IMR-90 (cell line): ENCODE measurements at regions not wholly inside any gene's neighbourhood (a gene's known extent, or its start where the extent isn't known, plus 50 kb on each side); places are given as distances from the start of the nearest gene placed in this dataset.

Experiments used
- ATAC-seq: fragments of 200-7000 bp; cut with Tn5 transposase; 2 replicates; pipeline ENCODE4 v1.9.1; 2020; ENCODE audit warnings: low read depth, mild to moderate bottlenecking, moderate library complexity
- BruUV-seq: library from RNA; stranded (reverse); fragments of 400-500 nt; replicated peaks from 2 replicates; lab custom pipeline; 2021; lab: Mats Ljungman, UMichigan
- CTCF ChIA-PET: fragments of 300-600 bp; formaldehyde crosslinking; extraction: SDS; loops from one replicate; lab custom pipeline; 2021; ENCODE audit warnings: antibody characterized with exemption; lab: Yijun Ruan, JAX
- POLR2A ChIA-PET: fragments of 300-600 bp; sonication (Branson Sonifier 250); formaldehyde crosslinking; loops from one replicate; lab custom pipeline; 2022; ENCODE audit warnings: antibody characterized with exemption; ENCODE audit not compliant: unreplicated experiment; lab: Charles Lee
- DNase-seq: peaks from one replicate; pipeline ENCODE4 v3.0.0; 2013
- H2AFZ ChIP-seq: replicated peaks from 2 replicates; pipeline ENCODE3; 2013; ENCODE audit warnings: low read length, mild to moderate bottlenecking; ENCODE audit not compliant: poor library complexity
- H2AK5ac ChIP-seq: 2 replicates; pipeline ENCODE4 v1.6.1; 2013; ENCODE audit warnings: low read depth, low read length, inconsistent platforms
- H2AK9ac ChIP-seq: replicated peaks from 2 replicates; pipeline ENCODE3; 2013; ENCODE audit warnings: mild to moderate bottlenecking, low read depth, low read length, moderate library complexity; ENCODE audit not compliant: poor library complexity
- H2BK120ac ChIP-seq: 2 replicates; pipeline ENCODE4 v1.6.1; 2013; ENCODE audit warnings: low read depth, low read length, inconsistent platforms
- H2BK15ac ChIP-seq: 3 replicates; pipeline ENCODE4 v1.6.1; 2013; ENCODE audit warnings: low read depth, low read length, inconsistent platforms
- H2BK20ac ChIP-seq: 2 replicates; pipeline ENCODE4 v1.6.1; 2013; ENCODE audit warnings: low read depth, mild to moderate bottlenecking, inconsistent platforms, low read length, moderate library complexity
- H2BK5ac ChIP-seq: 2 replicates; pipeline ENCODE4 v1.6.1; 2013; ENCODE audit warnings: mild to moderate bottlenecking, low read depth, low read length, inconsistent platforms; ENCODE audit not compliant: poor library complexity, severe bottlenecking
- H3K14ac ChIP-seq: replicated peaks from 2 replicates; pipeline ENCODE4 v1.6.1; 2013; ENCODE audit warnings: low read depth, low read length, inconsistent platforms
- H3K18ac ChIP-seq: 2 replicates; pipeline ENCODE4 v1.6.1; 2013; ENCODE audit warnings: low read depth, low read length, control low read depth
- H3K23ac ChIP-seq: 2 replicates; pipeline ENCODE4 v1.6.1; 2013; ENCODE audit warnings: low read depth, low read length, inconsistent platforms
- H3K27ac ChIP-seq: 2 replicates; pipeline ENCODE4 v1.5.1; 2013; ENCODE audit warnings: mild to moderate bottlenecking, control low read depth, low read length; ENCODE audit not compliant: insufficient read depth
- H3K27me3 ChIP-seq: 2 replicates; pipeline ENCODE4 v1.6.1; 2013; ENCODE audit warnings: low read length; ENCODE audit not compliant: control insufficient read depth, insufficient read depth
- H3K36me3 ChIP-seq: 2 replicates; pipeline ENCODE4 v1.6.1; 2013; ENCODE audit warnings: low read length, mixed read lengths; ENCODE audit not compliant: control insufficient read depth, insufficient read depth
- H3K4ac ChIP-seq: 2 replicates; pipeline ENCODE4 v1.6.1; 2013; ENCODE audit warnings: low read depth, low read length, inconsistent platforms
- H3K4me1 ChIP-seq: 2 replicates; pipeline ENCODE4 v1.6.1; 2013; ENCODE audit warnings: low read length, mixed read lengths; ENCODE audit not compliant: control insufficient read depth, insufficient read depth
- H3K4me2 ChIP-seq: 2 replicates; pipeline ENCODE4 v1.6.1; 2013; ENCODE audit warnings: low read depth, mild to moderate bottlenecking, control low read depth, low read length, moderate library complexity
- H3K4me3 ChIP-seq: 2 replicates; pipeline ENCODE4 v1.5.1; 2013; ENCODE audit warnings: low read depth, mild to moderate bottlenecking, control low read depth, low read length, moderate library complexity; ENCODE audit not compliant: insufficient read depth
- H3K56ac ChIP-seq: 2 replicates; pipeline ENCODE4 v1.6.1; 2013; ENCODE audit warnings: low read length, inconsistent platforms; ENCODE audit not compliant: insufficient read depth; ENCODE audit errors: extremely low read depth
- H3K79me1 ChIP-seq, 2 experiments: 2 replicates each; pipeline ENCODE4 v1.6.1; 2013; ENCODE audit warnings: low read length in 2 of 2, inconsistent platforms in 1 of 2, low read depth in 1 of 2
- H3K9ac ChIP-seq: 2 replicates; pipeline ENCODE4 v1.6.1; 2013; ENCODE audit warnings: low read depth, low read length, control low read depth
- H3K9me1 ChIP-seq: 2 replicates; pipeline ENCODE4 v1.6.1; 2013; ENCODE audit warnings: low read length, inconsistent platforms; ENCODE audit not compliant: insufficient read depth
- H3K9me3 ChIP-seq: 2 replicates; pipeline ENCODE4 v1.6.1; 2013; ENCODE audit warnings: low read length; ENCODE audit not compliant: control insufficient read depth, insufficient read depth
- H4K20me1 ChIP-seq: 2 replicates; pipeline ENCODE4 v1.6.1; 2013; ENCODE audit warnings: low read length, inconsistent platforms; ENCODE audit not compliant: insufficient read depth
- H4K5ac ChIP-seq: 2 replicates; pipeline ENCODE4 v1.6.1; 2013; ENCODE audit warnings: mild to moderate bottlenecking, low read depth, low read length, control low read depth
- H4K8ac ChIP-seq, 2 experiments: 2 replicates each; pipeline ENCODE4 v1.6.1; 2013; ENCODE audit warnings: low read depth in 2 of 2, low read length in 2 of 2, control low read depth in 1 of 2, inconsistent platforms in 1 of 2
- H4K91ac ChIP-seq: 2 replicates; pipeline ENCODE4 v1.6.1; 2013; ENCODE audit warnings: low read depth, low read length, inconsistent platforms; ENCODE audit not compliant: insufficient read depth
- CTCF ChIP-seq: conservative IDR thresholded peaks from 2 replicates; pipeline ENCODE4 v1.5.1; 2012; ENCODE audit warnings: mild to moderate bottlenecking, low read depth, low read length, improper control_type of control experiment
- ELK1 ChIP-seq: fragments of 150-350 bp; IDR thresholded peaks from 2 replicates; pipeline ENCODE4 v1.6.1; 2016; ENCODE audit warnings: low read depth, mild to moderate bottlenecking, low read length, moderate library complexity, borderline replicate concordance
- FOS ChIP-seq: fragments of 150-350 bp; IDR thresholded peaks from 2 replicates; pipeline ENCODE4 v1.6.1; 2016; ENCODE audit warnings: low read depth, low read length
- MAFK ChIP-seq: IDR thresholded peaks from 2 replicates; pipeline ENCODE4 v1.6.1; 2012; ENCODE audit warnings: low read depth, low read length, improper control_type of control experiment
- MAZ ChIP-seq: IDR thresholded peaks from 2 replicates; pipeline ENCODE4 v1.6.1; 2012; ENCODE audit warnings: low read depth, mild to moderate bottlenecking, low read length, improper control_type of control experiment, moderate library complexity, borderline replicate concordance
- MXI1 ChIP-seq: IDR thresholded peaks from 2 replicates; pipeline ENCODE4 v1.6.1; 2012; ENCODE audit warnings: low read depth, mild to moderate bottlenecking, low read length, moderate library complexity, borderline replicate concordance
- NFE2L2 ChIP-seq: fragments of 150-350 bp; IDR thresholded peaks from 2 replicates; pipeline ENCODE4 v1.6.1; 2016; ENCODE audit warnings: low read depth, mild to moderate bottlenecking, low read length
- POLR2A ChIP-seq: IDR thresholded peaks from 2 replicates; pipeline ENCODE4 v1.6.1; 2012; ENCODE audit warnings: mild to moderate bottlenecking, low read depth, low read length
- RAD21 ChIP-seq: IDR thresholded peaks from 2 replicates; pipeline ENCODE4 v1.6.1; 2012; ENCODE audit warnings: low read length, improper control_type of control experiment
- RFX5 ChIP-seq: IDR thresholded peaks from 2 replicates; pipeline ENCODE4 v1.8.0; 2012; ENCODE audit warnings: low read depth, mild to moderate bottlenecking, low read length, moderate library complexity
- SMC3 ChIP-seq: fragments of 150-350 bp; IDR thresholded peaks from 2 replicates; pipeline ENCODE4 v1.6.1; 2016; ENCODE audit warnings: low read depth, mild to moderate bottlenecking, antibody characterized with exemption, low read length, moderate library complexity
- WGBS, 2 experiments: methylation state at CpG; one replicate each; pipeline versions ENCODE4 v1.1.5 to v1.1.7; 2013; ENCODE audit warnings: missing lambda C conversion rate in 2 of 2; ENCODE audit not compliant: insufficient read length in 1 of 2; ENCODE audit errors: extremely low coverage in 2 of 2; 5-methylcytosine and 5-hydroxymethylcytosine counted together
- dilution Hi-C: fragments of 300-500 bp; cut with HindIII; formaldehyde crosslinking; loops from one replicate; pipeline ENCODE4 v1.14.3; 2018; ENCODE audit warnings: low sequenced_read_pairs; ENCODE audit not compliant: unreplicated experiment
- in situ Hi-C: fragments of 300-500 bp; cut with MboI; formaldehyde crosslinking; loops from 3 replicates; pipeline ENCODE4 v1.14.3; 2019; ENCODE audit warnings: low sequenced_read_pairs, inconsistent platforms, mixed read lengths
- intact Hi-C: fragments of 100-400 bp; cut with micrococcal nuclease; formaldehyde crosslinking; loops from 2 replicates; pipeline ENCODE4 v1.10.0; 2022

DNA sequence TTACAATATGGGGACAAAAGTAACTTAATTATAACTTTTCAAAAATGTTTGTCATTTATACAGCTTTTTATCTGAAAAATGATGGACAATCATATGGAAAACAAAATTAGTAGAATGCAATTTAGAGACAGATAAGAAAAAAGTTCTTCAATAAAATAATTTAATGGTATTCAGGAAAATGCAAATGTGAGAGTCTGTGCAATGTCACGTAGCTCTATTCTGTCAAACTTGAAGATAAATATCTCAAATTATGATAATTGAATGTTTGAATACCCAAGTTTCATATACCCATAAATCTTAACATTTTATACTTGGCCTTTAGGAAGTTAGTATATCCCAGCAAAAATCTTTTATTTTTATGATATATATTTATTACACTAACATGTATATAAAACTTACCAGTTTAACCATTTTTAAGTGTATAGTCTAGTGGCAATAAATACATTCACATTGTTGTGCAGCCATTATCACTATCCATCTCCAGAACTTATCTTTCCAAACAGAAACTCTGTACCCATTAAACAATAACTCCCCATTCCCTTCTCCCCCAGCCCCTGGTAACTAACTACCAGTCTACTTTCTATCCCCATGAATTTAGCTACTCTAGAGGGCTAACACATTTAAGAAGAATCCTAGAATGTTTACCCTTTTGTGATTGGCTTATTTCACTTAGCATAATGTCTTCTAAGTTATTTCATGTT lies 311.5 kb downstream of the SOCS6 start:
- Histone ChIP-seq H4K8ac (no peak overlapping the region), H3K4ac (no peak overlapping the region), H3K9me3 (no peaks in the 10 kb centered on the region), H4K20me1 (no peaks in the 10 kb centered on the region), H2BK120ac (no peak overlapping the region), H3K23ac (no peak overlapping the region), H3K9me1 (no peaks in the 10 kb centered on the region), H3K18ac (no peak overlapping the region), H3K79me1 (no peaks in the 10 kb centered on the region), H3K4me2 (no peak overlapping the region), H2BK5ac (no peak overlapping the region), H3K14ac (no peak overlapping the region), H2AFZ (no peak overlapping the region), H4K91ac (no peak overlapping the region), H3K9ac (no peak overlapping the region), H3K27ac (no peak overlapping the region), H3K4me3 (no peak overlapping the region), H2AK5ac (no peak overlapping the region), H3K56ac (no peak overlapping the region), H3K4me1 (no peaks in the 10 kb centered on the region), H3K36me3 (no peaks in the 10 kb centered on the region), H2AK9ac (no peak overlapping the region), H2BK20ac (no peak overlapping the region), H2BK15ac (no peak overlapping the region), H3K27me3 (no peaks in the 10 kb centered on the region), H4K5ac (no peak overlapping the region)
- dilution Hi-C loops (no loop called here), in situ Hi-C loops (no loop called here), intact Hi-C loops (no loop called here)
- TF ChIP-seq CTCF (no peak), RAD21 (no peak), MAFK (no peak), SMC3 (no peak), NFE2L2 (no peak), MAZ (no peak), ELK1 (no peak), MXI1 (no peak), POLR2A (no peak), FOS (no peak), RFX5 (no peak)
- ATAC-seq (no peak), DNase-seq (no peak)
- WGBS, 2 experiments, result no CpG with 5 or more reads among the region's 1 CpG
- BruUV-seq, result no TSS peak
- POLR2A ChIA-PET, result no interaction called here
- CTCF ChIA-PET, result no interaction called here
